Transverse colon (tissue), 4 donors: ENCODE measurements at regions not wholly inside any gene's neighbourhood (a gene's known extent, or its start where the extent isn't known, plus 50 kb on each side); places are given as distances from the start of the nearest gene placed in this dataset.

Experiments
- DNase-seq: peaks from one replicate; pipeline ENCODE4 v3.0.0-alpha.2; 2019
- H3K27ac ChIP-seq, 4 donors: fragments of 200-600 bp; sonication (generic); 2 replicates each; pipeline ENCODE4 v1.5.1; 2016 to 2018; ENCODE audit warnings: inconsistent platforms in 4 of 4
- H3K27me3 ChIP-seq: fragments of 200-600 bp; sonication (generic); 2 replicates; pipeline ENCODE4 v1.5.1; 2017; ENCODE audit warnings: inconsistent platforms
- H3K36me3 ChIP-seq, 4 donors: fragments of 200-600 bp; sonication (generic); 2 replicates each; pipeline ENCODE4 v1.5.1; 2017 to 2019; ENCODE audit warnings: inconsistent platforms in 4 of 4
- H3K4me1 ChIP-seq, 4 donors: fragments of 200-600 bp; sonication (generic); 2 replicates each; pipeline ENCODE4 v1.5.1; 2017 to 2020; ENCODE audit warnings: inconsistent platforms in 4 of 4
- H3K4me3 ChIP-seq, 4 donors: fragments of 200-600 bp; sonication (generic); 1 replicate in 1 of 4; 2 replicates in 3 of 4; pipeline versions ENCODE4 v1.5.1 to v1.6.1; 2017 to 2019; ENCODE audit warnings: inconsistent platforms in 4 of 4
- H3K9me3 ChIP-seq, 2 donors: fragments of 200-600 bp; sonication (generic); 2 replicates each; pipeline ENCODE4 v1.5.1; 2017 to 2019; ENCODE audit warnings: inconsistent platforms in 2 of 2
- CTCF ChIP-seq, 5 experiments: fragments of 200-600 bp in 3 of 5; fragments of 450-650 bp in 2 of 5; sonication (generic) in 3 of 5; IDR thresholded peaks; 1 replicate in 2 of 5; 2 replicates in 3 of 5; pipeline ENCODE4 v1.5.1; 2016 to 2017; ENCODE audit warnings: antibody characterized with exemption in 5 of 5, inconsistent platforms in 3 of 5, mild to moderate bottlenecking in 2 of 5, moderate library complexity in 1 of 5
- EP300 ChIP-seq: sonication (generic); formaldehyde crosslinking; IDR thresholded peaks from one replicate; pipeline ENCODE4 v1.6.1; 2017; ENCODE audit warnings: antibody characterized with exemption, low read depth
- POLR2A ChIP-seq: fragments of 450-650 bp; IDR thresholded peaks from one replicate; pipeline ENCODE4 v1.6.1; 2016; ENCODE audit warnings: antibody characterized with exemption, mild to moderate bottlenecking, moderate library complexity
- POLR2AphosphoS5 ChIP-seq, 3 donors: sonication (generic); formaldehyde crosslinking; IDR thresholded peaks; one replicate each; pipeline ENCODE4 v1.6.1; 2016; ENCODE audit warnings: antibody characterized with exemption in 3 of 3
- whole genome bisulfite sequencing, 2 donors: methylation state at CpG; one replicate each; pipeline ENCODE4 v1.1.5; 2018; ENCODE audit warnings: low coverage in 1 of 2; 5-methylcytosine and 5-hydroxymethylcytosine counted together
- in situ Hi-C, 4 donors: fragments of 200-750 bp; cut with MboI; loops; one replicate each; pipeline versions ENCODE4 v1.15.0 to v1.15.1; 2017; ENCODE audit warnings: low sequenced_read_pairs in 3 of 4, low pct_ligation_motif_present in 1 of 4, low pct_unique_long_range_greater_than_20kb in 1 of 4
- intact Hi-C: fragments of 100-400 bp; cut with DNase I; formaldehyde crosslinking; loops from one replicate; pipeline ENCODE4 v1.15.1; 2023; ENCODE audit warnings: low total_unique reads

- no peak for TF ChIP-seq POLR2AphosphoS5 (IDR thresholded peaks at IDR 0.05)
- no peak for TF ChIP-seq CTCF (IDR thresholded peaks at IDR 0.05)
- TF ChIP-seq EP300 = no peak
- WGBS, 2 donors = 88 to 100% methylated on average over 1 of the region's 1 CpG
- in situ Hi-C loops = no loop called here
These were observed 264.5 kb upstream of the MEX3C start for GRCh38 chr18:51461956-51462355.

GRCh38 chr18:51463483-51464136, 266.1 kb upstream of the MEX3C start:
- Histone ChIP-seq H3K4me1 (no peaks in the 10 kb centered on the region), H3K27ac (no peak overlapping the region), H3K9me3 (no peaks in the 10 kb centered on the region), H3K27me3 (no peaks in the 10 kb centered on the region), H3K4me3 (no peak overlapping the region), H3K36me3 (no peaks in the 10 kb centered on the region)
- intact Hi-C loops = no loop called here
- in situ Hi-C loops = no loop called here
- DNase-seq = no peak
- TF ChIP-seq EP300 (no peak), POLR2AphosphoS5 (IDR thresholded peaks at IDR 0.05) (no peak), POLR2A (no peak), CTCF (IDR thresholded peaks at IDR 0.05) (no peak)
- WGBS, 2 donors = 71 to 77% methylated on average over 7 to 9 of the region's 9 CpGs

More at GRCh38 chr18:51461956-51462355, 264.5 kb upstream of the MEX3C start:
- Histone ChIP-seq H3K9me3 (no peaks in the 10 kb centered on the region), H3K27ac (no peak overlapping the region), H3K36me3 (no peaks in the 10 kb centered on the region), H3K4me3 (no peak overlapping the region), H3K4me1 (no peaks in the 10 kb centered on the region), H3K27me3 (no peaks in the 10 kb centered on the region)
- DNase-seq = no peak
- intact Hi-C loops = no loop called here

GRCh38 chr18:51478908-51479307, 281.4 kb upstream of the MEX3C start:
- no peaks in the 10 kb centered on the region for H3K4me1 ChIP-seq
- no peak for DNase-seq
- in situ Hi-C loops = no loop called here

GRCh38 chr18:51479736-51480135, 282.3 kb upstream of the MEX3C start:
- no peak for DNase-seq
- Histone ChIP-seq H3K4me3 (no peak overlapping the region), H3K36me3 (no peaks in the 10 kb centered on the region), H3K9me3 (no peaks in the 10 kb centered on the region), H3K27ac (no peak overlapping the region), H3K27me3 (no peaks in the 10 kb centered on the region), H3K4me1 (no peaks in the 10 kb centered on the region)
- in situ Hi-C loops = no loop called here
- intact Hi-C loops = no loop called here
- TF ChIP-seq EP300 (no peak), POLR2A (no peak), POLR2AphosphoS5 (IDR thresholded peaks at IDR 0.05) (no peak), CTCF (IDR thresholded peaks at IDR 0.05) (no peak)
- 80 to 83% methylated on average over 5 to 6 of the region's 6 CpGs for WGBS, 2 donors

More at GRCh38 chr18:51478908-51479307, 281.4 kb upstream of the MEX3C start:
- WGBS, 2 donors = 65 to 70% methylated on average over 6 of the region's 6 CpGs
- Histone ChIP-seq H3K9me3 (no peaks in the 10 kb centered on the region), H3K27ac (no peak overlapping the region), H3K27me3 (no peaks in the 10 kb centered on the region), H3K4me3 (no peak overlapping the region), H3K36me3 (no peaks in the 10 kb centered on the region)
- intact Hi-C loops = no loop called here
- TF ChIP-seq POLR2AphosphoS5 (IDR thresholded peaks at IDR 0.05) = no peak
- no peak for TF ChIP-seq EP300
